GM19035 (cell line): ENCODE measurements at regions not wholly inside any gene's neighbourhood (a gene's known extent, or its start where the extent isn't known, plus 50 kb on each side); places are given as distances from the start of the nearest gene placed in this dataset.

Experiments used
- ATAC-seq: cut with Tn5 transposase; IDR thresholded peaks from one replicate; pipeline ENCODE4 v1.9.1; 2021; ENCODE audit not compliant: unreplicated experiment

DNA sequence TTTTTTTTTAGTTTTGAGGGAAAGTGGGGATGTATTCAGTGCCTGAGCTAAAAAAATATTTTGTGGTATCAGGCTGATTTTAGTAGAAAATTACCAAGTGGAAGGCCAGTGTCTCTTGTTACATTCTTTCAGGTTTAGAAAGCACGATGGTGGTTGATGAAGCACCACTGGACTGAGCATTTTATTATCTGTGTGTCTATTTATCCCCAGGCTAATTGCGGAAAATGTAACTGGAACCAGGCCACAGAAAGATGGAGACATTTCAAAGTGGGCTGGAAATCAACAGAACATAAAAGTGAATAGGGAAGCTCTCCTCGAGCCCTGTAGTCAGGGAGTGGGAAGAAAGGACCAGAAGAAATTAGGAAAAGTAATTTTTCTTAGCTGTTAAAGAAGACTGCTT, 261.0 kb downstream of the STK31 start:
- ATAC-seq = no peak

DNA sequence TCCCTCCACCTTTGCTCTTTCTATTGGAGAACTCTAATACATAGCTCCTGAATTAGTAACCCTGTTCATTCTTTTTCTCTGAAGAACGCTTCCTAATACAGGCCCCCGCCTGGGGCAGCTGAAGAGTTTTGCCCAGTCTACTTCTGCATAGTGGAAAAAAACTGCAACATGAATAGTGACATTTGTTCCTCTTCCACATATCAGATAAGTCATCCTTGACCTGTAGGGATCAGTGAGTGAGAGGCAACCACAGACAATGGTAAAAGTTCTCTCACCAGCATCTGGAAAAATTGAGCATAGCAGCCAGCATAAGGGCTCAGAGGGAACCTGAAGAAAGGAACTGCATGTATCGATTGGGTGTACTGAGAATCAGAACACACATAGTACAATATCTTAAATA, 262.0 kb downstream of the STK31 start:
- no peak for ATAC-seq

DNA sequence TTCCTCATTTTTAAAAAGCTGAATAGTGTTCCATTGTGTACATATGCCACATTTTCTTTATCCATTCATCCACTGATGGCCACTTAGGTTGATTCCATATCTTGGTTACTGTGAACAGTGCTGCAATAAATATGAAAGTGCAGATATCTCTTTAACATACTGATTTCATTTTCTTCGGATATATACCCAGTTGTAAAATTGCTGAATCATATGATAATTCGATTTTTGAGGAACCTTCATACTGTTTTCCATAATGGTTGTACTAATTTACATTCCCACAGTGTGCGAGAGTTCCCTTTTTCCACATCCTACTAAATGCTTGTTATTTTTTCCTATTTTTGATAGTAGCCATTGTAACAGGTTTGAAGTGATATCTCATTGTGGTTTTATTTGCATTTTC, 263.2 kb downstream of the STK31 start:
- ATAC-seq = no peak

DNA sequence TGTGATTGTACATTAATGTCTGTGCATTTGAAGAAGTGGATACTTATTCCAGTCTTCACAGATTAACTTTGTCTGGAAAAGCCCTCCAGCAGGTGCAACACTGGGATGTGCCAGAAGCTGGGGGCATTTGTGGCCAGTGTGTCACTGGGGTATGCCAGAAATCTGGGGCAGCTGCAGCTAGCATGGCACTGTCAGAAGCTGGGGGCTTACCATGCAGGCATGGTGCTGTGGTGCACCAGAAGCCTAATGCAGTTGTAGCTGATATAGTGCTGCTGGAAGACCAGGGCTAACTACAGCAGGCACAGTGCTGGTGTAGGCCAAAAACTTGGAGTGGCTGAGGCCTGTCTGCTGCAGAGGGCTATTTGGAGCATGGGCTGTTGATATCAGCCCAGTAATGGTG, 270.1 kb downstream of the STK31 start:
- no peak for ATAC-seq

DNA sequence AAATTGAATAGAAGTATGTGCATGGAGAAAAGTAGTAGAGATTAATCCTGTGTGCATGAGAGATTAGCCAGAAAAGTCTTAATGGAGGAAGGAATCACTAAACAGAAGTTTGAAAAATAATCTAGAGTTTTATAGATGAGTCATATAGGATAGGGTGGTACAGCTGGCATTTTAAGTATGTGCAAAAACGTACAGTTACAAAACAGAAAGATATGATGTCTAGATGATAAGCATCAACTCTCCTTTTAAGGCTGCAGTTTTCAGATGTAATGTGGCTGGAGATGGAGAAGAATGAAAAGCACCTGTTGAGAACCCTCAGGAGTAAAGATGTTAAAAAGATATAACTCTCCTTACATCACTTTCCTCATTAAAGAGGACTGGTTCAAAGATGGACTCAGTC, 271.3 kb downstream of the STK31 start:
- no peak for ATAC-seq

DNA sequence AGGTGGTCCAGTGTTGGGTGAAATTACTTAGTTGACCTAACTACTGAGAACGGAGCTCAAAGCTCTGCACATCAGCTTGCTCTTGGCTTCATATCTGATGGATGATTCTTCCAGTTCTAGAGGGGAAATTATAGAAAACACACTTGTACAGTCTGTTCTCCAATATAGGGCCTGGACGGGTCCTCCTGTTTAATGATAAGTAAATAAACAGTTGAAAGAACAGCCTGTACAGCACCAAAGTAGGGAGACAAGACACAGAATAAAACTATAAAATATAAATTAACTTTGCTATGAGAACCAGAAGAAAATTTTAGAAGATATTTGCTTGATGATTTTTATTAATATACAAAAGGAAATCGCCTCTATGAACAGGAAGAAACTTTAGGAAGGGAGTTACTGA, 271.7 kb downstream of the STK31 start:
- ATAC-seq = no peak

DNA sequence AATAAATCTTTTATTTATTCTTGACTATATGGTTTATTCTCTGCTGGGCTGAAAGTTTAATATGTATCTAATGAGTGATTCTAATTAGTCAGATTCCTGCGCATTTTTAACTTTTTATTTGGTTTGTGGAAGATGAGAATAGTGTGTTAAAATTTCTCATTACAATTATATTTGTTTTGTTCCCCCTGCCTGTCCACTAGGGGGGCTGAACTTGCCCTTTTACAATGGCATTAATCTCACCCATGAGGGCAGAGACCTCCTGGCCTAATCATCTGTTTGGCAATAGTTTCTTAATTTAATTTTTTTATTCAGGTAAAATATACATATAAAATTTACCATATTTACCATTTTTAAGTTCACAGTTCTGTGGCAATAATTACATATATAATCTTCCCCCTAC, 278.5 kb upstream of the NPY start:
- no peak for ATAC-seq

DNA sequence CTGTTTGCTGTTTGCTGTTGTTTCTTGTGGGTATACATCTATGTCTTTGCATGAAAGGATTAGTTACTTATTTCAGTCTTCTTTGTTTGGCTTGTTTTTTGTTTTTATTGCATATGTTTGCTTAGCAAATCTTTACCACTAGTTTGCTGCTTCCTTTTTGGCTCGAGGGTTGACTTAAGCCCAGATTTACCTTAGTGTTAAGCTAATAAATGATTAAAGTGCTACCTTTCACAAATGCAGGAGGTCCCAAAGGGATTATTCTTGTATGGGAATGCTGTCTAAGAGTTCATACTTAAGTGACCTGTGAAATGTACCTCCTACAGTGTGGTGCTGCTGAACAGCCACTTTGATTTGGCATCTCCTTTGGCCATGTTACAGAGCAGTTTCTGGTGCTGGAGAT, 273.5 kb upstream of the NPY start:
- no peak for ATAC-seq

DNA sequence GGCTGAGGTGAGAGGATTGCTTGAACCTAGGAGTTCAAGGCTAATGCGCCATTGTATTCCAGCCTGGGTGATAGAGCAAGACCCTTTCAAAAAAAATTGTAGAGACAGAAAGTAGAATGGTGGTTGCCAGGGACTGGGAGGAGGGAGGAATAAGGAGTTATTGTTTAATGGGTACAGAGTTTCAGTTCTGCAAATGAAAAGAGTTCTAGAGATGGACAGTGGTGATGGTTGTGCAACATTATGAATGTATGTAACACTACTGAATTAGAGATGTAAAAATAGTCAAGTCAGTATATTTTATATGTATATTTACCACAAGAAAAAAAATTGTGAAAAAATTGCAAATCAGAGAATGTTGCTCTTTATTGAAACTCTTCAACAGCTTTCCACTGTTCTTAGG, 266.5 kb upstream of the NPY start:
- ATAC-seq = no peak

DNA sequence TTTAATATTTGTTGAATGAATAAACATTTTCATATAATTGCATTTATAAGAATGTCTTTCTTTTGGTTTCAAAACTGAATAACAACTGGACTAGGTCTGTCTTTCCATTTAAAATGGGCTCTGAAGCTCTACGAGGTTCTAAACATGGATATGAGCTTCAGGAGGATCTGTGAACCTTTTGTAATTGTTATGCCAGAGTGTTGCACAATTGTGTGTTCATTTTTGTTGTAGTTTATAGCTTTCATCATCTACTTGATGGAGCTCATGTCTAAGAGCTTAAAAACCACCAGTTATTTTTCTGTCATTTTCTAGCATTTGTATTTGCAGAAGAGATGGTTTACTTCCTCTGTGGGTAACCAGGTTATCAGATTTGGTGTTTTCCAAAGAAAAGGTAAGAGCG, 265.7 kb upstream of the NPY start:
- no peak for ATAC-seq

DNA sequence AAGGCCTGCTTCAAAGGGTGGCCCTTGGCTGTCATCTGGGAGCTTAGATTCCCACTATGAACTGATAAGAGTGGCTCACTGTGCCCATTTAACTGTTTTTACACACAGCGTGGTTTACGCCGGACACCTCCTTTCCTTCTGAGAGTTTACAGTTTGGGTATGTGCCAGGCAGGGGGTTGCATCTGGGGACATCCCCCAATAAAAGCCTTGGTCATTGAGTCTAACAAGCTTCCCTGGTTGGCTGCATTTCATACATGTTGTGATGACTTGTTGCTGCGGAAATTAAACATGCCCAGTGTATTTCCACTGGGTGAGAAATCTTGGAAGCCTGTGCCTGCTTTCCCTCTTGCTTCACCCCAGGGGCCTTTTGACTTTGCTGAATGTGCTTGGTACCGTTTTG, 264.1 kb upstream of the NPY start:
- ATAC-seq = no peak

DNA sequence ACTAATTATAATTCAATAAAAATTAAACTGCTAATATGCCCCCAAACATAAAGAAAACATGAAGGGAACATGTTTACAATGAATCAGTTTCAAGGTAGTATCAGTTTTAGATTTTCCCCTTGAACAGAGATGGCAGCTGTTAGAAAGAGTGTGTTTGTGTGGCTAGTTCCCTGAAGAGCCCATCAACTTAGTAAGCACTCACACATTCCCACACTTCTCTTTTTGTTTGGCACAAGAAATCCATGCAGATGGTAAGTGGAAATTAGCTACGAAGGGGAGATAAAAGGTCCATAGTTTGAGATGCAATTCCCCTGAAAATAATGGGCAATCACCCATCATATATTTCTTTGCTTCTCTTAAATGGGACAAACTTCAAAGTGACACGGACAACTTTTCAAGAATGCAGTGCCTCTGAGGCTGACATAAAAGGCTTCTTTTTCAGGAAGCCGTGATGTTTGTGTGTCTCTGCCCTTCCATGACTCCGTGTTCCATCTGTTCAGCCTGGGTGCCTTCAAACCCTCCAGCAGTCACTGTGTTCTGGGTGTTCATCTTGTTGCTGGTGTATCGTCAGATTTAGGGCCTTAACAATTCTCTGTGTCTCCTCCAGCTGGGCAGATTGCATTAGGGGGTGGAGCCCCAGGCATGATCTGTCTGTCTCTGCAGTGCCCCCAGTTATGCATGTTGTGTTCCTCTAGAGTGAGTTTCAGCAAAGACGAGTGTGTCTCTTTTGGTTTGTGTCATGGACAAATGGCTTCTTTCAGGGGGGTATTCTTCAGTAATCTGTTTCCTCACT, 259.5 kb upstream of the NPY start:
- no peak for ATAC-seq

DNA sequence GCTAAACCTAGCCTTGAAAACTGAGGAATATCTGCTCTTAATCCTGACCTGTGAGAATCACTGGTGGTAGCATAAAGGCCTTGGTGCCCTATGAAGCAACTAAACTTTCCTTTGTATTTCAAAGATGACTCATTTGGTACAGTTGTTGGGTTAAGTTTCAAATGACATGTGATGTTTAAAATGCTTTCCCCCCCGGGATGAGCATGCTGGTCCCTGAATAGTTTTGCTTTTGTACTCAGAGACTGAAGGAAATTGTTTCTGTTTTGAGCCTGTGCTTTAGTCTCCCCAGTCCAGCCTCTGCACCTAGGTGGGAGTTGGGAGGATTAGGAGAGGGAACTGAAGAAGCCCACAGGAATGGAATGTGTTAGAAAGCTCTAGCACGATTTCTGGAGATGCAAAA, 258.9 kb upstream of the NPY start:
- no peak for ATAC-seq

DNA sequence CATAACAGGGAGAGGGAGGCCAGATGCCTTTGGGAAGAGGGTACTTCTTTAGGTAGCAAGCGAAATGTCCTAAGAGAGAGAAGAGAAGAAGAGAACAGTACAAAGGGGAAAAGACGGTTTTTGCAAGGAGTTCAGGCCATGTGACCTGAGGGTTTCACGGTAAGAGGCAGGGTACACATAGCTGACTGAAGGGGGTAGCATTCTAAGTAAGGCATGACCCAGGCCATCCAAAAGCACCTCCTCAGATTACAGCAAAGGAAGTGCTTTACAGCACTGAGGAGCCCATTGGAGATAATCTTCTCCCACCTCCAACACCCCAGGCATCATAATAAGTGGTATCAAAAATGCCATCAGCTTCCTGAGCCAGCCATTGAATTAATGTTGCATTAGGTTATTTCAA, 258.2 kb upstream of the NPY start:
- no peak for ATAC-seq

DNA sequence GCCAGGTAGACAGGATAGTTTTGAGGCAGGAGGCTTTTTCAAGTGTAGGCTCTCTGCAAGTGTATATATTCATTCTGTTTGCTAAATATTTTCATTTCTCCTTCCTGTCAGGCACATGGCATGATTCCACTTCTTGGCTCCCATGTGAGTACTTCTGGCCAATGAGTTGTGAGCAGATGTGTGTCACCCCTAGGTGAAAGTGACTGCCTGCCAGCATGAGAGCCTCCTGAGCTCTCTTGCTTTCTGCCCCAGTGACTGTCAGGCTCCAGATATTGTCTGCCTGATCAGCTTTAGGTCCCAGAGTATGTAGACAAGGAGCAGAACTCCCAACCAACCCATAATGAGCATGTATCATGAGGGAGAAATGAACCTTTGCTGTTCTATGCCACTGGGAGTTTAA, 257.6 kb upstream of the NPY start:
- ATAC-seq = no peak

DNA sequence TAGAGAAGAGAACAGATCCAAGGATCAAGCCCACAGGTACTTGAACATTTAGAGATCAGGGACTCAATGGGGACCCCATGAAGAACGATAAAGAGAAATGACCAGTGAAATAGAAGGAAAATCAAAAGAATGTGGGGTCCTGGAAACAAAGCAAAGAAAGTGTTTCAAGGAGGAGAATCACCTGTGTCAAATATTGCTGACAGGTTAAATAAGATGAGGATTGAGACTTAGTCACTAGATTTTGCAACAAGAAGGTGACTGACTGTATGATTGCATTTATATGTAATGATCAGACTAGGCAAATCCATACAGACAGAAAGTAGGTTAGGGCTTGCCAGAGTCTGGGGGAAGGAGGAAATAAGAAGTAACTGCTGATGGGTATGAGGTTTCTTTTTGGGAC, 254.9 kb upstream of the NPY start:
- no peak for ATAC-seq

DNA sequence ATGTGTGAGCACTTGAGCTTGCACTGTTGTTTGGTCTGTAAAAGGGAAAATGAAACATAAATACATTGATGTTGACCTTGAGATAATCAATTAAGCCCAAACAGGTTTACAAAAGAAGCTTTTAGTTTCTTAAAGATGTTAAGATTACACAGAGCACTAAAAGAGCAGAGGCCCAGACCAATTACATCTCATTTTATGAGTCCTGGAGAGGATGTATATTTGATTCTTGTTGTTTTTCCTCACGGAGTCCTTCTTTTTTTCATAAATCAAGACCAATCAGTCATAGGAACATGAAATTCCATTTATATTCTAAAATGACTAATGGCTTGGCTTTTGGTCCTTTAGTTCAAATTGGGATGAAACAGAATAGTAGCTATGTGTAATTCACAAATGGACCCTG, 249.7 kb upstream of the NPY start:
- ATAC-seq = no peak

DNA sequence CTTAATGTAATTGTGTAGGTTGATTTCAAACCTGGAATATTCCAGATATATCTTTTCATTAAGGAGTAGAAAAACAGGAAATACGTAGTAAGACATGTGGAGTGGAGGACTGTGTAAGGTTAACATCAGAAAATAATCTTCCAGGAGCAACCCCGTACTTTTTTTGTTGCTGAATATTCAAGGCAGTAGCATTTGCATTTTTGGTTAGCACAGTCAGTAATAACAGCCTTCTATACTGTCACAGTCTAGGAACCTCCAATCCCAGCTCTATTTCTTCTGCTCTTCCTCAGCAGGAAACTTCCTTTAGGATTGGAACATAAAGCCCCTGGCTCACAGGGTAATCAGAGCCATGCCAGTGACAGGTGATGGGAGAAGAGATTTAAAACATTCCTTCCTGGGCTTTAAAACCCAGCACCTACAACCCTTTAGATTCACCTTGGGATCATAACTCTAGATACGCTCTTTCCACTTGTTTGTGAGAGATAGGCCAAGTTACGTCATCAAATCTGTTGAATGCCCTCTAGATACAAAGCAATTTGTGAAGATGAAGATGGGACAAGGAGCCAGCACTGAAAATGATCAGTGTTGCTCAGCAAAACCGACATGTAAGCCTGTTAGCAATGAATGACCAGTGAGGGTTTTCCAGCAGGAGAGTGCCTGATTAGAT, 248.5 kb upstream of the NPY start:
- ATAC-seq = no peak

DNA sequence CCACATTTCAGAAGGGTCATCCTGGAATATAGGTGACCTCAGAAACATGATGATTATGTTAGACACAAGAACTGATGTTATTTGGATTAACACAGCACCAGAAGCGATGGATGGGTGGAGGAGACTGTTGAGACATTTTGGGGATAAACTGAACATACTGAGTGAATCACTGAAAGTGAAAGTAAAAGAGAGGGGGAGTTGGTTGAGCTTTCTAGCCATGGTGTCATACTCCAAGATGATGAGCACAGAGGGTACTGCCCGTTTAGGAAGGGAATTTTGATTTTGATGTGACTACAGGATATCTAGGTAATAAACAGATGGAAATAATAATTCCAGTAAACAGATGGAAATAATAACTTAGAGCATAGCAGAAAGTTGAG, 248.0 kb upstream of the NPY start:
- no peak for ATAC-seq

DNA sequence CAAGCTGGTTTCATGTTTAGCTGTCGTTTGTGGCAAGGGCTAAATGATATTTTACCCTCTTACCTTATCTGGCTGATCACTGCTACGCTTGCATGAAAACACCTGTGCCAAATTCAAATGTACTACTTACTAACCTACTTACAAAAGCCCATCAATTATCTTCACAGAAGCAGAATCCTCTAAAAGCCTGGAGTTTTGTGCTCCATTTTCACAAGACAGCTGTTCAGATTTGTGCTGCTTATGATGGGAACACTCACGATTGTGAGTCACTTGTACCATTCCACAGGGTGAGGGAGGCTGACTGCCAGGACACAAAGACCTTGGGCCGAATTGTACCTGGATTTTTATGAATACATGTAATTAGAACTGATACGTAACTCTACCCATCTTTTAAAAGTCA, 245.0 kb upstream of the NPY start:
- no peak for ATAC-seq

DNA sequence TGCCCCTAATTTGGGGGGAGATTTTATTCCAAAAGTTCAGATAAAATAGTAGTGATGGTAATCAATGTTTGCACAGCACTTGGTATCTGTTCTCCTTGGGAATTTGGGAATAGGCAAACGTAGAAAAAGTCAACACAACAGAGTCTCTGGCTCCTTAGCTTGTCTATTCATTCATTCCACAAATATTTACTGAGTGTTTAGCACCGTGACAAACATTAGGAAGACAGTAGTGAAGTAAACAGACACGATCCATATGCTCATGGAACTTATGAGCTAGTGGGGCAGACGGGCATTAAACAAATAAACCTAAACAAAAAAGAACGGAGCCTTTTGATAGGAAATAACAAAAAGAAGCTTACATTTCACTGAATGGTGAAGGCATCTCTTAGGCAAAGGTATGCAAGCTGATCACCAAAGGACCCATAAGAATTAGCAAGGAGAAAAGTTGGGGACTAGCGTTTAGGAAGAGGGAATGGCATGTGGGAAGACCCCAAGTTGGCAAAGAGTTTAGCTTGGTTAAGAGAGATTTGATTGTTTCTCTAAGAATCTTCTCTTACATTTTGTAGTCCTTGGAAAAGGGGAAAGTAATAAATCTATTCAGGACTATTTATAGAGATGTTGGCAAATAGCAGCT, 243.9 kb upstream of the NPY start:
- ATAC-seq = no peak

DNA sequence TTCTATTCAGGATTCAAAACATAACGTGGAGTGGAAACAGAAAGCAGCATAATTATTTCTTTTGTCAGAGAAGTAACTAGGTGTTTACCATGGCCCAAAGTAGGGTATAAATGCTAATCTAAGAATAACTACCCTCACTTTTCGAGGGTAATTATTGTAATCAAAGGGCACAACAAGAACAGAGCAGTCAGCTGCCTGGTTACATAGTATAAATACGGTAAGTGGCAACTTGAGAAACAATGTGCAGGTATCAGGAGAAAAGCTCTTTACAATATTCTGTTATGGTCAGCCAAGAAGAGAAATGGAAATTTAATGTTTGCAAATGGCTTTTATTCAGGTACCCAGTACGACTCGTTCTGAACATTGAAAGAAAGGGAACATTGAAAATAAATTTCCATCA, 242.0 kb upstream of the NPY start:
- no peak for ATAC-seq

DNA sequence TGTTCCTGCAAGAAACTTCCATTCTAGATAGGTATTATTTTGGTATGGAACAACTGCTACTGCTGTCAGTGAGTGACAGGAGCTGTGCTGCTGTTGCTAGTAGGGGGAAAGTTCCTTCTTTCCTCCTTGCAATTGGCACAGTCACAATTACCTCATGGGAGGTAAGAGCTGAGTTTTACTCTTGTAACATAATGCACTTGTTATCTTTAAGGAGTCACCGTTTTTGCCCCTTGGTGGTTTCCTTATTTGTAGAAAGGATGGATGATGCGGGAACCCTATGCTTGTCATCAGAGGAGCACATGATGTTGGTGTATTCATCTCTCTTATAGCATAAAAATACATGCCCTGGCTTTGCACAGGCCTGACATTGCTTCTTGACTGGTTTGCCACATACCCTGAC, 234.7 kb upstream of the NPY start:
- no peak for ATAC-seq
